HG02938 (cell line): ENCODE measurements at regions not wholly inside any gene's neighbourhood (a gene's known extent, or its start where the extent isn't known, plus 50 kb on each side); places are given as distances from the start of the nearest gene placed in this dataset.

Source experiments
- ATAC-seq: cut with Tn5 transposase; IDR thresholded peaks from one replicate; pipeline ENCODE4 v1.9.1; 2021; ENCODE audit warnings: mild to moderate bottlenecking, moderate library complexity; ENCODE audit not compliant: unreplicated experiment

- ATAC-seq: no peak
These were observed 336.5 kb downstream of the TMEM135 start for GRCh38 chr11:87374038-87374807.
